ENCODE measurements at regions not wholly inside any gene's neighbourhood (a gene's known extent, or its start where the extent isn't known, plus 50 kb on each side); places are given as distances from the start of the nearest gene placed in this dataset.
"Not testable (repeated sequence)": the region's sequence is repeated elsewhere in the genome, so short reads cannot be mapped to it uniquely, and the experiment has no call there.

GRCh38 chr7:127530148-127530547 is 55.2 kb downstream of the GCC1 start:
- intact Hi-C loops (cut with micrococcal nuclease): no loop called here

GRCh38 chr7:127527561-127527960 is 57.8 kb downstream of the GCC1 start:
- intact Hi-C loops (cut with micrococcal nuclease): no loop called here

GRCh38 chr7:127525866-127526480 is 59.4 kb downstream of the GCC1 start:
- intact Hi-C loops (cut with micrococcal nuclease): no loop called here

- intact Hi-C loops (cut with micrococcal nuclease): no loop called here
Observed at GRCh38 chr7:127516320-127516719, 69.1 kb downstream of the GCC1 start.

- intact Hi-C loops (cut with micrococcal nuclease): no loop called here
Observed at GRCh38 chr7:127514499-127514898, 70.9 kb downstream of the GCC1 start.

- intact Hi-C loops (cut with micrococcal nuclease): no loop called here
Observed at GRCh38 chr7:127513311-127513710, 72.1 kb downstream of the GCC1 start.

- intact Hi-C loops (cut with micrococcal nuclease): no loop called here
Observed at GRCh38 chr7:127512663-127513062, 72.7 kb downstream of the GCC1 start.

- intact Hi-C loops (cut with micrococcal nuclease): loop anchor here (5.0 kb wide), 1 partner anchor 703 kb away; no protein-coding TSS in a partner anchor
Observed at GRCh38 chr7:127504715-127505114, 80.7 kb downstream of the GCC1 start.

GRCh38 chr7:127501817-127502216 is 83.6 kb downstream of the GCC1 start:
- intact Hi-C loops (cut with micrococcal nuclease): loop anchor here (5.0 kb wide), 1 partner anchor 705 kb away; no protein-coding TSS in a partner anchor

GRCh38 chr7:127487381-127487780 is 94.9 kb upstream of the ZNF800 start:
- intact Hi-C loops (cut with micrococcal nuclease): no loop called here

GRCh38 chr7:127486654-127487053 is 94.1 kb upstream of the ZNF800 start:
- intact Hi-C loops (cut with micrococcal nuclease): no loop called here

- intact Hi-C loops (cut with micrococcal nuclease): no loop called here
Observed at GRCh38 chr7:127485482-127485881, 93.0 kb upstream of the ZNF800 start.

- intact Hi-C loops (cut with micrococcal nuclease): no loop called here
Observed at GRCh38 chr7:127484954-127485353, 92.4 kb upstream of the ZNF800 start.

GRCh38 chr7:127478461-127478860 is 86.0 kb upstream of the ZNF800 start:
- intact Hi-C loops (cut with micrococcal nuclease): no loop called here

- intact Hi-C loops (cut with micrococcal nuclease): no loop called here
Observed at GRCh38 chr7:127478024-127478355, 85.5 kb upstream of the ZNF800 start.

GRCh38 chr7:127477295-127478023 is 85.0 kb upstream of the ZNF800 start:
- intact Hi-C loops (cut with micrococcal nuclease): no loop called here

- intact Hi-C loops (cut with micrococcal nuclease): no loop called here
Observed at GRCh38 chr7:127476618-127477017, 84.1 kb upstream of the ZNF800 start.

- intact Hi-C loops (cut with micrococcal nuclease): no loop called here
Observed at GRCh38 chr7:127474457-127474856, 81.9 kb upstream of the ZNF800 start.

- intact Hi-C loops (cut with micrococcal nuclease): no loop called here
Observed at GRCh38 chr7:127473409-127473808, 80.9 kb upstream of the ZNF800 start.

- intact Hi-C loops (cut with micrococcal nuclease): no loop called here
Observed at GRCh38 chr7:127460077-127460476, 67.6 kb upstream of the ZNF800 start.

- intact Hi-C loops (cut with micrococcal nuclease): not testable (repeated sequence)
Observed at GRCh38 chr7:127451258-127451657, 58.8 kb upstream of the ZNF800 start.

- intact Hi-C loops (cut with micrococcal nuclease): loop anchor here (5.0 kb wide), 1 partner anchor 139 kb away; the partner anchor contains the start of genes ARF5 and GCC1
Observed at GRCh38 chr7:127448566-127448965, 56.1 kb upstream of the ZNF800 start.

Measured in T-helper 2 cell treated with Interferon-gamma antibody and Interleukin-4, amounts not matched to agents 100 ng/mL and 5 ng/mL, for 36 hours (primary cell).